Liver (tissue), 3 donors: ENCODE measurements at regions not wholly inside any gene's neighbourhood (a gene's known extent, or its start where the extent isn't known, plus 50 kb on each side); places are given as distances from the start of the nearest gene placed in this dataset.

Source experiments
- EGR1 ChIP-seq, 2 donors: IDR thresholded peaks; 2 replicates each; pipeline ENCODE4 v1.6.1; 2016 to 2018; ENCODE audit warnings: antibody characterized with exemption in 2 of 2, low read depth in 2 of 2
- GABPA ChIP-seq, 2 donors: IDR thresholded peaks in 1 of 2; conservative IDR thresholded peaks in 1 of 2; 2 replicates each; pipeline ENCODE4 v1.6.1; 2016; ENCODE audit warnings: antibody characterized with exemption in 2 of 2, mild to moderate bottlenecking in 1 of 2, moderate library complexity in 1 of 2
- JUND ChIP-seq, 2 donors: IDR thresholded peaks; 2 replicates each; pipeline ENCODE4 v1.6.1; 2016; ENCODE audit warnings: antibody characterized with exemption in 2 of 2
- MAX ChIP-seq: IDR thresholded peaks from 2 replicates; pipeline ENCODE4 v1.6.1; 2016; ENCODE audit warnings: antibody characterized with exemption
- RAD21 ChIP-seq, 2 donors: IDR thresholded peaks; 2 replicates each; pipeline ENCODE4 v1.6.1; 2016; ENCODE audit warnings: antibody characterized with exemption in 2 of 2, mild to moderate bottlenecking in 2 of 2
- RXRA ChIP-seq, 2 donors: IDR thresholded peaks; 2 replicates each; pipeline ENCODE4 v1.6.1; 2017 to 2018; ENCODE audit warnings: antibody characterized with exemption in 2 of 2, mild to moderate bottlenecking in 1 of 2
- SP1 ChIP-seq: IDR thresholded peaks from 2 replicates; pipeline ENCODE4 v1.6.1; 2018; ENCODE audit warnings: antibody characterized with exemption, mild to moderate bottlenecking
- TAF1 ChIP-seq: conservative IDR thresholded peaks from 2 replicates; pipeline ENCODE4 v1.6.1; 2016; ENCODE audit warnings: antibody characterized with exemption, mild to moderate bottlenecking
- TF ChIP-seq, protein P1 (sequence below): fragments of 150-350 bp; IDR thresholded peaks from 2 replicates; pipeline ENCODE4 v1.5.1; 2017; ENCODE audit warnings: improper control_type of control experiment, low read depth, low read length; ENCODE audit not compliant: missing input control
- TF ChIP-seq, protein P2 (sequence below): IDR thresholded peaks from 2 replicates; pipeline ENCODE4 v1.6.1; 2016; ENCODE audit warnings: antibody characterized with exemption, mild to moderate bottlenecking
- donor health status: healthy.
- donor health status: healthy.

DNA sequence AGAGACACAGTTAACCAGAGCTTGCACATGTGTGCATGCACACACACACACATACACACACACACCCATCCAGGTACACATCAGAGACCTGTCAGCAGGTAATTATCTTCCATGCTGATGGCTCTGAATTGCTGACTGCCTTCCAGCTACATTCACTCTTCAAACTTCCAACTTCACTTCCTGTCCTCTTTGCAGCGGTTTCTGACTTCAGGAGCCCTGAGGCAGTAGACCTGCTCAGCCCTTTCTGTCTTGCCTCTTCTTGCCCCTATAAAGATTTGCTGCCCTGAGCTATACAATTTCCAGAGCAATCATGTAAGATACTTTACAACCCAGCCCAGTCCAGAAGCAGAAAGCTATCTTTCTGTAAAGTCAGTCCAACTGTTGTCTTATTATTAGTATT lies 310.2 kb downstream of the FGFR2 start:
- TF ChIP-seq, protein P1, sequence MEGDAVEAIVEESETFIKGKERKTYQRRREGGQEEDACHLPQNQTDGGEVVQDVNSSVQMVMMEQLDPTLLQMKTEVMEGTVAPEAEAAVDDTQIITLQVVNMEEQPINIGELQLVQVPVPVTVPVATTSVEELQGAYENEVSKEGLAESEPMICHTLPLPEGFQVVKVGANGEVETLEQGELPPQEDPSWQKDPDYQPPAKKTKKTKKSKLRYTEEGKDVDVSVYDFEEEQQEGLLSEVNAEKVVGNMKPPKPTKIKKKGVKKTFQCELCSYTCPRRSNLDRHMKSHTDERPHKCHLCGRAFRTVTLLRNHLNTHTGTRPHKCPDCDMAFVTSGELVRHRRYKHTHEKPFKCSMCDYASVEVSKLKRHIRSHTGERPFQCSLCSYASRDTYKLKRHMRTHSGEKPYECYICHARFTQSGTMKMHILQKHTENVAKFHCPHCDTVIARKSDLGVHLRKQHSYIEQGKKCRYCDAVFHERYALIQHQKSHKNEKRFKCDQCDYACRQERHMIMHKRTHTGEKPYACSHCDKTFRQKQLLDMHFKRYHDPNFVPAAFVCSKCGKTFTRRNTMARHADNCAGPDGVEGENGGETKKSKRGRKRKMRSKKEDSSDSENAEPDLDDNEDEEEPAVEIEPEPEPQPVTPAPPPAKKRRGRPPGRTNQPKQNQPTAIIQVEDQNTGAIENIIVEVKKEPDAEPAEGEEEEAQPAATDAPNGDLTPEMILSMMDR, result no peak
- no peak for TF ChIP-seq SP1
- no peak for TF ChIP-seq MAX
- TF ChIP-seq RAD21 (IDR thresholded peaks at IDR 0.05), result no peak
- TF ChIP-seq GABPA (IDR thresholded peaks at IDR 0.05 in 1 of 2, conservative IDR thresholded peaks at IDR 0.05 in 1 of 2), result no peak
- no peak for TF ChIP-seq TAF1
- TF ChIP-seq EGR1 (IDR thresholded peaks at IDR 0.05; ENCODE audit: low read depth in 2 of 2), result no peak
- TF ChIP-seq RXRA (IDR thresholded peaks at IDR 0.05), result no peak
- TF ChIP-seq, protein P2, sequence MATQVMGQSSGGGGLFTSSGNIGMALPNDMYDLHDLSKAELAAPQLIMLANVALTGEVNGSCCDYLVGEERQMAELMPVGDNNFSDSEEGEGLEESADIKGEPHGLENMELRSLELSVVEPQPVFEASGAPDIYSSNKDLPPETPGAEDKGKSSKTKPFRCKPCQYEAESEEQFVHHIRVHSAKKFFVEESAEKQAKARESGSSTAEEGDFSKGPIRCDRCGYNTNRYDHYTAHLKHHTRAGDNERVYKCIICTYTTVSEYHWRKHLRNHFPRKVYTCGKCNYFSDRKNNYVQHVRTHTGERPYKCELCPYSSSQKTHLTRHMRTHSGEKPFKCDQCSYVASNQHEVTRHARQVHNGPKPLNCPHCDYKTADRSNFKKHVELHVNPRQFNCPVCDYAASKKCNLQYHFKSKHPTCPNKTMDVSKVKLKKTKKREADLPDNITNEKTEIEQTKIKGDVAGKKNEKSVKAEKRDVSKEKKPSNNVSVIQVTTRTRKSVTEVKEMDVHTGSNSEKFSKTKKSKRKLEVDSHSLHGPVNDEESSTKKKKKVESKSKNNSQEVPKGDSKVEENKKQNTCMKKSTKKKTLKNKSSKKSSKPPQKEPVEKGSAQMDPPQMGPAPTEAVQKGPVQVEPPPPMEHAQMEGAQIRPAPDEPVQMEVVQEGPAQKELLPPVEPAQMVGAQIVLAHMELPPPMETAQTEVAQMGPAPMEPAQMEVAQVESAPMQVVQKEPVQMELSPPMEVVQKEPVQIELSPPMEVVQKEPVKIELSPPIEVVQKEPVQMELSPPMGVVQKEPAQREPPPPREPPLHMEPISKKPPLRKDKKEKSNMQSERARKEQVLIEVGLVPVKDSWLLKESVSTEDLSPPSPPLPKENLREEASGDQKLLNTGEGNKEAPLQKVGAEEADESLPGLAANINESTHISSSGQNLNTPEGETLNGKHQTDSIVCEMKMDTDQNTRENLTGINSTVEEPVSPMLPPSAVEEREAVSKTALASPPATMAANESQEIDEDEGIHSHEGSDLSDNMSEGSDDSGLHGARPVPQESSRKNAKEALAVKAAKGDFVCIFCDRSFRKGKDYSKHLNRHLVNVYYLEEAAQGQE, result no peak
- no peak for TF ChIP-seq JUND (IDR thresholded peaks at IDR 0.05)
